Osteocyte (in vitro differentiated cells): ENCODE measurements at regions not wholly inside any gene's neighbourhood (a gene's known extent, or its start where the extent isn't known, plus 50 kb on each side); places are given as distances from the start of the nearest gene placed in this dataset.

Experiments
- DNase-seq: peaks from one replicate; pipeline ENCODE4 v3.0.0; 2021; ENCODE audit warnings: mixed read lengths; ENCODE audit not compliant: unreplicated experiment; ENCODE audit errors: extremely low spot score
- H3K27ac Mint-ChIP-seq: one replicate; pipeline ENCODE4 v1.8.0; 2021; ENCODE audit warnings: mild to moderate bottlenecking, mixed read lengths; ENCODE audit not compliant: unreplicated experiment
- H3K27me3 Mint-ChIP-seq: one replicate; pipeline ENCODE4 v1.8.0; 2021; ENCODE audit warnings: mixed read lengths; ENCODE audit not compliant: unreplicated experiment
- H3K36me3 Mint-ChIP-seq: one replicate; pipeline ENCODE4 v1.8.0; 2021; ENCODE audit warnings: mixed read lengths; ENCODE audit not compliant: unreplicated experiment
- H3K4me1 Mint-ChIP-seq: one replicate; pipeline ENCODE4 v1.8.0; 2021; ENCODE audit warnings: mixed read lengths; ENCODE audit not compliant: unreplicated experiment
- H3K4me3 Mint-ChIP-seq: one replicate; pipeline ENCODE4 v1.8.0; 2021; ENCODE audit warnings: mild to moderate bottlenecking, moderate library complexity, mixed read lengths; ENCODE audit not compliant: unreplicated experiment
- H3K9me3 Mint-ChIP-seq: one replicate; pipeline ENCODE4 v1.8.0; 2021; ENCODE audit warnings: mixed read lengths; ENCODE audit not compliant: unreplicated experiment
- TF ChIP-seq, protein P1 (sequence below): fragments of 200-600 bp; sonication (generic); IDR thresholded peaks from 2 replicates; pipeline ENCODE4 v1.5.0; 2021; ENCODE audit warnings: antibody characterized with exemption, mild to moderate bottlenecking, moderate library complexity

DNA sequence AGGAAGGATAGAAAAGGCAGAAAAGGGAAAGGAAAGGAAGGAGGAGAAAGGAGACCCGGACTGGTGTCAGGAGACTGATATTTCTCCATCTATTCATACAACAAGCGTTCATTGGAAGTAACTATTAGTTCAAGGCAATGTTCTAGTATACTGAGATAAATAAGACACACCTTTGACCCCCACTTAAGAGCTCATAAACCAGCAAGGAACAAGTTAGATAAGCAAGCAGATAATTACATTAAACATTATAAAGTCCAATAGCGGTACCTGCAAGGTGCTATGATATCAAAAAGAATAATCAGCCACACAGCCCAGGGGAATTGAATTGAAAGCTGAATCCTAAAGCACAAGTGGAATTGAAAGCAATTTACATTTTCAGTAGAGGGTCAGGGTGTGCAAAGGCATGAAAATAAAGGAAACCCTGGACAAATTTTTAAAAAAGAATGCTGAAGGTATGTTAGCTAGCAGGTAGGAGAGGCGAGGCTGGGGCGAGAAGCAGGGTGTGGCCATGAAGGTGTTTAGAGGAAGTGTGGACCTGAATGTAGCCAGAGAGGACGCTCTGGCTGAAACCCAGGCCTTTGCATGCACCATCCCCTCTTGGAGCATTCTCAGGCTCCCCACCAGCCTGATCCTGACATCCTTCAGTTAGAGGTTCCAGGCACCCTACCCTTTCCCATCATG lies 200.0 kb downstream of the SETD4 start:
- TF ChIP-seq, protein P1, sequence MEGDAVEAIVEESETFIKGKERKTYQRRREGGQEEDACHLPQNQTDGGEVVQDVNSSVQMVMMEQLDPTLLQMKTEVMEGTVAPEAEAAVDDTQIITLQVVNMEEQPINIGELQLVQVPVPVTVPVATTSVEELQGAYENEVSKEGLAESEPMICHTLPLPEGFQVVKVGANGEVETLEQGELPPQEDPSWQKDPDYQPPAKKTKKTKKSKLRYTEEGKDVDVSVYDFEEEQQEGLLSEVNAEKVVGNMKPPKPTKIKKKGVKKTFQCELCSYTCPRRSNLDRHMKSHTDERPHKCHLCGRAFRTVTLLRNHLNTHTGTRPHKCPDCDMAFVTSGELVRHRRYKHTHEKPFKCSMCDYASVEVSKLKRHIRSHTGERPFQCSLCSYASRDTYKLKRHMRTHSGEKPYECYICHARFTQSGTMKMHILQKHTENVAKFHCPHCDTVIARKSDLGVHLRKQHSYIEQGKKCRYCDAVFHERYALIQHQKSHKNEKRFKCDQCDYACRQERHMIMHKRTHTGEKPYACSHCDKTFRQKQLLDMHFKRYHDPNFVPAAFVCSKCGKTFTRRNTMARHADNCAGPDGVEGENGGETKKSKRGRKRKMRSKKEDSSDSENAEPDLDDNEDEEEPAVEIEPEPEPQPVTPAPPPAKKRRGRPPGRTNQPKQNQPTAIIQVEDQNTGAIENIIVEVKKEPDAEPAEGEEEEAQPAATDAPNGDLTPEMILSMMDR: no peak
- H3K9me3 Mint-ChIP-seq: no peaks in the 10 kb centered on the region
- no peak overlapping the region for H3K4me3 Mint-ChIP-seq

DNA sequence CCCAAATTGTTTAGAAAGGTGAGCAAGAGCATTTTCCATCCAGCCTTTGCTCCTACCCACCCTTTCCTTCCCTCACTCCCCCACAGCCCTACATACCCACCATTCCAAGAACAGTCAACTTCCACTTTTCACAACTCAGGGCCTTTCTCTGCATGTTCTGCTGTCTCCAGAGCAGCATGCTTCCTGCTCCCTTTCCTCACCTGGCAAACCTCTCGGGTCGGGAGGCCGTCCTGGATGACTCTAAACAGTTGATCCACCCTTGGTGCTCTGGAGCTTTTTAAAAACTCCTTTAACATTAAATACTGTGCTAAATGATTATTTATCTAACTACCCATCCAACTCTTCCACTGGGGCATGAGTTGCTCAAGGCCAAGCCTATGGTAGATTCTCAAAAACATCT lies 200.6 kb downstream of the SETD4 start:
- Mint-ChIP-seq H3K27ac (no peak overlapping the region), H3K36me3 (no peaks in the 10 kb centered on the region), H3K4me1 (peaks cover 21% of the 10 kb centered on the region), H3K9me3 (no peaks in the 10 kb centered on the region), H3K27me3 (no peaks in the 10 kb centered on the region), H3K4me3 (no peak overlapping the region)
- no peak for DNase-seq
- TF ChIP-seq, protein P1: no peak

More for the DNA sequence above, 200.0 kb downstream of the SETD4 start:
- Mint-ChIP-seq H3K36me3 (no peaks in the 10 kb centered on the region), H3K4me1 (peaks cover 21% of the 10 kb centered on the region), H3K27ac (no peak overlapping the region), H3K27me3 (no peaks in the 10 kb centered on the region)
- no peak for DNase-seq

DNA sequence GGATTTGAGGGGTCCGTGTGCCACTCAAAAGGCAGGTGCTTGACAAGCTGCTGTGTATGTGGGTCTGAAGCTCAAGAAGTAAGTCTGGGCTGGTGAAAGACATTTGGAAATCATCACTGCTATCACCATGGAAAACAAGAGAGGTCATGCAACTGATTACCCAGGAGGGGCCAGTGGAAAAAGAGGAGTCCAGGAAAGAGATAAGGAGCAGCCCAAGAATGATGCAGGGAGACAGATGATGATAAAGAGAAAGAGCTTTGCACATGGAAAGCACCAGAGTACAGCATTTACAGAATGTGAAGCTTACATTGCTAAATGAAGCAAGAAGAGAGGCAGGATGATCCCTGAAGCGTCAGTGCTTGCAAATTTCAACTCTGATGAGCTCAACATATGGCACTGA lies 203.2 kb downstream of the SETD4 start:
- Mint-ChIP-seq H3K9me3 (no peaks in the 10 kb centered on the region), H3K27ac (no peak overlapping the region), H3K27me3 (no peaks in the 10 kb centered on the region), H3K36me3 (no peaks in the 10 kb centered on the region), H3K4me1 (peaks cover 11% of the 10 kb centered on the region), H3K4me3 (no peak overlapping the region)
- DNase-seq: no peak
- TF ChIP-seq, protein P1: no peak

DNA sequence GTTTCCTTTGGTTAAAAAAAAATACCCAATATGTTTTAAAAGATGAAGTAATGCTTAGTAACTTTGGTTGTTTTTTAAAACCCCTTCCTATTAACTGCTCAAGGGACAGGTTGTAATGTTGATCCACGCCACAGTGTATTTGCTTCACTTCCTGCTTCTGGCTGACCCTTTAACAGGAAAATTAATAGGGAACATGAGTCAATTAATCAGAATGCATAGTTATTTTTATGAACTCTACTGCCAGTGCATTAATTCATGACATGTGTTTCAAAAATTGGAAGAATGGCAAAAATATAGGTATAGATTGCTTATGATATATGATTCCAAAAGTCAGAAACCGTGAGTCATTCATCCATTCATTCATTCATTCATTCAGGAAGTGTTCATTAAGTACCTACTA lies 204.8 kb downstream of the SETD4 start:
- no peak for DNase-seq
- Mint-ChIP-seq H3K36me3 (no peaks in the 10 kb centered on the region), H3K4me3 (no peak overlapping the region), H3K27ac (no peak overlapping the region), H3K9me3 (no peaks in the 10 kb centered on the region), H3K27me3 (no peaks in the 10 kb centered on the region), H3K4me1 (peaks cover 19% of the 10 kb centered on the region)
- TF ChIP-seq, protein P1: no peak

DNA sequence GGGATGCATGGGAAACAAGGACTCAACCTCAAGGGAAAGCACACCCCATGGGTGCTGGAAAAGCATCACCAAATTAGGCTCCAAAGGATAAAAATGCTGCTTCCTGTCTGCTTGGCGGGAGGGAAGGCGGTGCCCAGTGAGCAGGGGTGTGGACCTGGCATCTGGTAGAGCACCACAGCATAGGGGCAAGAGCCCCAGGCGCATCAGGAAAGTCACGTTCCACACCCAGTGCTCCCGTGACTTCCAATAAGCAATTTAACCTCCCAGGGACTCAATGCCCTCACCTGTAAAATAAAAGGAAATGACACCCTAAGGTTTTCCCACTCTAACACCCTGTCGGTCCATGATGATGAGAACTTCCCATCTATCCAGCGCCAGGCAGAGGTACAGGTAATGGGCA lies 206.0 kb downstream of the SETD4 start:
- H3K27ac Mint-ChIP-seq: no peak overlapping the region
- TF ChIP-seq, protein P1: no peak
- no peaks in the 10 kb centered on the region for H3K27me3 Mint-ChIP-seq
- no peaks in the 10 kb centered on the region for H3K9me3 Mint-ChIP-seq
- no peaks in the 10 kb centered on the region for H3K36me3 Mint-ChIP-seq
- peaks cover 30% of the 10 kb centered on the region for H3K4me1 Mint-ChIP-seq
- no peak overlapping the region for H3K4me3 Mint-ChIP-seq
- DNase-seq: no peak
